ENCODE measurements at regions not wholly inside any gene's neighbourhood (a gene's known extent, or its start where the extent isn't known, plus 50 kb on each side); places are given as distances from the start of the nearest gene placed in this dataset.

GRCh38 chr6:168719901-168720300 is 278.9 kb downstream of the SMOC2 start:
- H3K27me3 ChIP-seq (replicated peaks) = no peaks in the 10 kb centered on the region
- no peak overlapping the region for H3K4me3 ChIP-seq (ENCODE audit: low read depth, low read length)
- no peak overlapping the region for H3K27ac ChIP-seq
- no peak for DNase-seq
- TF ChIP-seq CTCF (IDR thresholded peaks at IDR 0.05; ENCODE audit: low read depth, low read length, missing control alignments) = no peak
- no peaks in the 10 kb centered on the region for H3K36me3 ChIP-seq (replicated peaks)
- in situ Hi-C loops (cut with HindIII; ENCODE audit: low pct_ligation_motif_present, low sequenced_read_pairs) = no loop called here

GRCh38 chr6:168718821-168719475 is 278.0 kb downstream of the SMOC2 start:
- Histone ChIP-seq H3K27ac (no peak overlapping the region), H3K27me3 (replicated peaks) (no peaks in the 10 kb centered on the region), H3K4me3 (ENCODE audit: low read depth, low read length) (no peak overlapping the region), H3K36me3 (replicated peaks) (no peaks in the 10 kb centered on the region)
- TF ChIP-seq CTCF (IDR thresholded peaks at IDR 0.05; ENCODE audit: low read depth, low read length, missing control alignments) = no peak
- in situ Hi-C loops (cut with HindIII; ENCODE audit: low pct_ligation_motif_present, low sequenced_read_pairs) = no loop called here
- no peak for DNase-seq

Measured in brain microvascular endothelial cell (primary cell).